H1 (cell line): ENCODE measurements at regions not wholly inside any gene's neighbourhood (a gene's known extent, or its start where the extent isn't known, plus 50 kb on each side); places are given as distances from the start of the nearest gene placed in this dataset.
A peak's percentile ranks its signal among the peaks of the same experiment; 100 is the strongest.

Experiments
- CTCF ChIA-PET: fragments of 300-600 bp; sonication (Branson Sonifier 250); formaldehyde crosslinking; loops from one replicate; lab custom pipeline; 2021; ENCODE audit not compliant: partially characterized antibody; lab: Charles Lee
- POLR2A ChIA-PET: fragments of 300-600 bp; sonication (Branson Sonifier 250); formaldehyde crosslinking; loops from one replicate; lab custom pipeline; 2021; ENCODE audit warnings: inconsistent platforms; ENCODE audit not compliant: partially characterized antibody; lab: Charles Lee
- DNase-seq, 2 experiments: peaks; one replicate each; pipeline versions ENCODE4 v3.0.0 to v3.0.0-alpha.2; 2010 to 2022; ENCODE audit warnings: low spot score in 2 of 2, low read depth in 1 of 2, mixed read lengths in 1 of 2
- FAIRE-seq: peaks from 2 replicates; lab custom pipeline; 2011; peaks lifted over from hg19 to GRCh38; lab: Jason Lieb, UNC
- H2AFZ ChIP-seq: 2 replicates; pipeline ENCODE4 v1.8.1; 2012; ENCODE audit warnings: low read length, inconsistent platforms
- H2AK5ac ChIP-seq: 2 replicates; pipeline ENCODE4 v1.6.1; 2013; ENCODE audit warnings: low read depth, low read length
- H2BK120ac ChIP-seq: replicated peaks from 2 replicates; pipeline ENCODE3; 2013; ENCODE audit warnings: low read depth, low read length, inconsistent platforms
- H2BK12ac ChIP-seq: 2 replicates; pipeline ENCODE4 v1.6.1; 2013; ENCODE audit warnings: low read depth, low read length
- H2BK15ac ChIP-seq: 2 replicates; pipeline ENCODE4 v1.6.1; 2013; ENCODE audit warnings: low read length
- H2BK20ac ChIP-seq: 2 replicates; pipeline ENCODE4 v1.6.1; 2013; ENCODE audit warnings: low read length
- H2BK5ac ChIP-seq: 2 replicates; pipeline ENCODE4 v1.6.1; 2013; ENCODE audit warnings: low read depth, low read length
- H3K14ac ChIP-seq: 2 replicates; pipeline ENCODE4 v1.6.1; 2013; ENCODE audit warnings: inconsistent platforms; ENCODE audit not compliant: insufficient read length
- H3K18ac ChIP-seq: 2 replicates; pipeline ENCODE4 v1.6.1; 2013; ENCODE audit warnings: low read length; ENCODE audit errors: extremely low read depth
- H3K23ac ChIP-seq: 2 replicates; pipeline ENCODE4 v1.6.1; 2013; ENCODE audit warnings: inconsistent platforms; ENCODE audit not compliant: insufficient read length
- H3K23me2 ChIP-seq: 2 replicates; pipeline ENCODE4 v1.6.1; 2013; ENCODE audit warnings: low read depth, low read length
- H3K27ac ChIP-seq: 2 replicates; pipeline ENCODE4 v1.6.1; 2011; ENCODE audit warnings: low read depth, low read length, inconsistent platforms
- H3K27me3 ChIP-seq, 4 experiments: replicated peaks in 1 of 4; 1 replicate in 1 of 4; 2 replicates in 3 of 4; pipeline versions ENCODE4 v1.6.1 to v1.8.1; 2011 to 2013; ENCODE audit warnings: low read length in 3 of 4, mild to moderate bottlenecking in 3 of 4, inconsistent platforms in 2 of 4, mixed read lengths in 2 of 4, moderate library complexity in 1 of 4; ENCODE audit not compliant: control insufficient read depth in 3 of 4, insufficient read depth in 3 of 4; ENCODE audit errors: extremely low read depth in 1 of 4
- H3K36me3 ChIP-seq, 4 experiments: 2 replicates each; pipeline versions ENCODE4 v1.6.1 to v1.8.1; 2011 to 2013; ENCODE audit warnings: mild to moderate bottlenecking in 4 of 4, low read length in 3 of 4, moderate library complexity in 2 of 4, control low read depth in 1 of 4, inconsistent platforms in 1 of 4; ENCODE audit not compliant: insufficient read depth in 4 of 4, control insufficient read depth in 2 of 4
- H3K4ac ChIP-seq: replicated peaks from 2 replicates; pipeline ENCODE3; 2013; ENCODE audit warnings: low read length, low read depth, mixed read lengths, inconsistent platforms; ENCODE audit not compliant: insufficient read length
- H3K4me1 ChIP-seq, 4 experiments: replicated peaks in 1 of 4; 1 replicate in 1 of 4; 2 replicates in 3 of 4; pipeline versions ENCODE4 v1.6.1 to v1.8.1; 2011 to 2013; ENCODE audit warnings: low read length in 3 of 4, inconsistent platforms in 2 of 4, mixed read lengths in 1 of 4; ENCODE audit not compliant: insufficient read depth in 4 of 4, control insufficient read depth in 3 of 4
- H3K4me2 ChIP-seq, 2 experiments: 2 replicates each; pipeline versions ENCODE4 v1.6.1 to v1.8.1; 2011 to 2013; ENCODE audit warnings: low read depth in 2 of 2, low read length in 2 of 2, control low read depth in 1 of 2, inconsistent platforms in 1 of 2, mild to moderate bottlenecking in 1 of 2; ENCODE audit not compliant: insufficient read depth in 1 of 2
- H3K4me3 ChIP-seq, 4 experiments: fragments of 200-600, 300-600 bp in 1 of 4; sonication (generic), shearing (Covaris generic), sonication (Bioruptor Twin) in 1 of 4; 2 replicates each; pipeline versions ENCODE4 v1.5.1 to v1.8.1; 2011 to 2016; ENCODE audit warnings: low read length in 4 of 4, low read depth in 3 of 4, control low read depth in 2 of 4, inconsistent platforms in 2 of 4, mild to moderate bottlenecking in 2 of 4, mixed read lengths in 1 of 4, moderate library complexity in 1 of 4; ENCODE audit not compliant: insufficient read depth in 2 of 4; ENCODE audit errors: extremely low read depth in 1 of 4
- H3K56ac ChIP-seq: replicated peaks from 2 replicates; pipeline ENCODE3; 2013; ENCODE audit warnings: low read depth, mild to moderate bottlenecking, mixed read lengths, low read length, inconsistent platforms; ENCODE audit not compliant: insufficient read length
- H3K79me1 ChIP-seq: 2 replicates; pipeline ENCODE4 v1.6.1; 2013; ENCODE audit warnings: low read depth, low read length, control low read depth
- H3K79me2 ChIP-seq, 2 experiments: 2 replicates each; pipeline versions ENCODE4 v1.6.1 to v1.8.1; 2012 to 2013; ENCODE audit warnings: low read length in 2 of 2, mild to moderate bottlenecking in 2 of 2, inconsistent platforms in 1 of 2; ENCODE audit not compliant: insufficient read depth in 2 of 2, control insufficient read depth in 1 of 2
- H3K9ac ChIP-seq, 4 experiments: replicated peaks in 1 of 4; 1 replicate in 1 of 4; 2 replicates in 3 of 4; pipeline versions ENCODE4 v1.6.1 to v1.8.1; 2011 to 2013; ENCODE audit warnings: low read depth in 3 of 4, low read length in 3 of 4, control low read depth in 2 of 4, mild to moderate bottlenecking in 2 of 4, moderate library complexity in 2 of 4, inconsistent platforms in 1 of 4; ENCODE audit errors: extremely low read depth in 1 of 4
- H3K9me3 ChIP-seq, 2 experiments: 2 replicates each; pipeline versions ENCODE4 v1.6.1 to v1.8.1; 2012 to 2013; ENCODE audit warnings: mild to moderate bottlenecking in 2 of 2, moderate library complexity in 2 of 2, control low read depth in 1 of 2, inconsistent platforms in 1 of 2, low read depth in 1 of 2, low read length in 1 of 2, mixed read lengths in 1 of 2; ENCODE audit not compliant: insufficient read depth in 2 of 2
- H4K20me1 ChIP-seq, 2 experiments: replicated peaks in 1 of 2; 2 replicates each; pipeline versions ENCODE3 to v1.8.1; 2011 to 2013; ENCODE audit warnings: inconsistent platforms in 2 of 2, low read length in 2 of 2, mild to moderate bottlenecking in 1 of 2; ENCODE audit not compliant: insufficient read depth in 2 of 2, control insufficient read depth in 1 of 2
- H4K5ac ChIP-seq: 2 replicates; pipeline ENCODE4 v1.6.1; 2013; ENCODE audit warnings: low read length, low read depth, mixed read lengths, inconsistent platforms; ENCODE audit not compliant: insufficient read length
- H4K8ac ChIP-seq: 2 replicates; pipeline ENCODE4 v1.8.0; 2013; ENCODE audit warnings: mild to moderate bottlenecking, moderate library complexity, low read length, inconsistent platforms; ENCODE audit not compliant: insufficient read depth; ENCODE audit errors: extremely low read depth
- H4K91ac ChIP-seq: replicated peaks from 2 replicates; pipeline ENCODE3; 2013; ENCODE audit warnings: low read length, mixed read lengths, inconsistent platforms; ENCODE audit not compliant: insufficient read length
- BACH1 ChIP-seq: IDR thresholded peaks from 2 replicates; pipeline ENCODE4 v1.6.1; 2012; ENCODE audit warnings: low read length, improper control_type of control experiment
- CHD2 ChIP-seq: IDR thresholded peaks from 2 replicates; pipeline ENCODE4 v1.6.1; 2012; ENCODE audit warnings: low read length, improper control_type of control experiment
- EZH2 ChIP-seq: fragments of 200-600 bp; sonication (generic); IDR thresholded peaks from 2 replicates; pipeline ENCODE4 v1.7.1; 2012; ENCODE audit warnings: low read depth, mild to moderate bottlenecking, moderate library complexity, low read length, inconsistent platforms; ENCODE audit not compliant: severe bottlenecking
- HDAC6 ChIP-seq: IDR thresholded peaks from one replicate; pipeline ENCODE4 v1.7.1; 2012; ENCODE audit warnings: low read depth, mild to moderate bottlenecking, inconsistent platforms, low read length, moderate library complexity
- KDM1A ChIP-seq: fragments of 200-600, 300-600 bp; sonication (generic); IDR thresholded peaks from 2 replicates; pipeline ENCODE4 v1.7.1; 2016; ENCODE audit warnings: mild to moderate bottlenecking, low read length, borderline replicate concordance
- MAX ChIP-seq: IDR thresholded peaks from 2 replicates; pipeline ENCODE4 v1.6.1; 2012; ENCODE audit warnings: inconsistent platforms
- POLR2AphosphoS5 ChIP-seq: IDR thresholded peaks from 2 replicates; pipeline ENCODE4 v1.6.1; 2011; ENCODE audit warnings: low read depth, low read length
- RAD21 ChIP-seq, 2 experiments: IDR thresholded peaks in 1 of 2; conservative IDR thresholded peaks in 1 of 2; 2 replicates each; pipeline ENCODE4 v1.6.1; 2011; ENCODE audit warnings: low read depth in 2 of 2, low read length in 2 of 2, improper control_type of control experiment in 1 of 2, inconsistent platforms in 1 of 2, mild to moderate bottlenecking in 1 of 2, moderate library complexity in 1 of 2
- RXRA ChIP-seq: IDR thresholded peaks from 2 replicates; pipeline ENCODE4 v1.6.1; 2011; ENCODE audit warnings: low read depth, mild to moderate bottlenecking, low read length, moderate library complexity; ENCODE audit not compliant: insufficient read depth
- SIN3A ChIP-seq, 2 experiments: IDR thresholded peaks in 1 of 2; conservative IDR thresholded peaks in 1 of 2; 2 replicates each; pipeline ENCODE4 v1.6.1; 2011 to 2012; ENCODE audit warnings: low read length in 2 of 2, improper control_type of control experiment in 1 of 2, low read depth in 1 of 2, mild to moderate bottlenecking in 1 of 2
- TAF7 ChIP-seq: optimal IDR thresholded peaks from 2 replicates; pipeline ENCODE3; 2011; ENCODE audit warnings: low read depth, mild to moderate bottlenecking, inconsistent platforms, low read length, moderate library complexity, borderline replicate concordance
- TCF12 ChIP-seq: IDR thresholded peaks from 2 replicates; pipeline ENCODE4 v1.6.1; 2011; ENCODE audit warnings: low read depth, mild to moderate bottlenecking, low read length
- WGBS, 2 experiments: shearing (Covaris generic) in 1 of 2; methylation state at CpG; one replicate each; pipeline versions ENCODE4 v1.1.6 to v1.1.7; 2013 to 2015; ENCODE audit warnings: low lambda C conversion rate in 2 of 2, mixed read lengths in 2 of 2, inconsistent platforms in 1 of 2, low coverage in 1 of 2, missing lambda C conversion rate in 1 of 2; ENCODE audit not compliant: insufficient replicate concordance in 2 of 2, insufficient coverage in 1 of 2, insufficient read length in 1 of 2; ENCODE audit errors: extremely low coverage in 1 of 2, missing lambda C conversion rate in 1 of 2; 5-methylcytosine and 5-hydroxymethylcytosine counted together

- no peaks in the 10 kb centered on the region for H4K20me1 ChIP-seq
- no peak overlapping the region for H3K23ac ChIP-seq
- peak overlapping the region; percentile 64; the same call in 1 of the 2 replicates for H2BK12ac ChIP-seq
- peaks cover 7 to 20% (median 17%) of the 10 kb centered on the region in 4 experiments; a peak in 6 of 7 replicates for H3K4me1 ChIP-seq
- H4K5ac ChIP-seq = no peak overlapping the region
- H2AK5ac ChIP-seq = no peak overlapping the region
- no peak overlapping the region for H2BK120ac ChIP-seq
- no peak overlapping the region for H3K14ac ChIP-seq
- whole genome bisulfite sequencing, 2 experiments = 62% methylated on average over 12 of the region's 12 CpGs; no CpG with 5 or more reads in 1 of the 2 experiments
- H2BK5ac ChIP-seq = no peak overlapping the region
- no peak overlapping the region for H3K4ac ChIP-seq
- no peak overlapping the region for H4K91ac ChIP-seq
- peak overlapping the region in 1 of 2 experiments; percentile 19; a peak in 1 of 4 replicates for H3K4me2 ChIP-seq
- H2BK15ac ChIP-seq = no peak overlapping the region
- TF ChIP-seq EZH2 (no peak), SIN3A (conservative IDR thresholded peaks at IDR 0.05 in 1 of 2, IDR thresholded peaks at IDR 0.05 in 1 of 2; ENCODE audit: low read depth in 1 of 2, low read length in 2 of 2) (no peak), HDAC6 (no peak), KDM1A (no peak), CHD2 (no peak), BACH1 (no peak), RAD21 (IDR thresholded peaks at IDR 0.05 in 1 of 2, conservative IDR thresholded peaks at IDR 0.05 in 1 of 2; ENCODE audit: low read depth in 2 of 2, low read length in 2 of 2) (no peak), TAF7 (no peak), TCF12 (0 out of 2 replicates have a peak, but pooled peaks have one; percentile 18), MAX (no peak), POLR2AphosphoS5 (peak; percentile 74), RXRA (no peak)
- peaks cover 2 to 21% (median 12%) of the 10 kb centered on the region in 4 experiments; a peak in 6 of 7 replicates for H3K27me3 ChIP-seq
- no peak overlapping the region for H4K8ac ChIP-seq
- no peaks in the 10 kb centered on the region for H3K36me3 ChIP-seq
- DNase-seq (peak in 1 of 2 experiments; percentile 52), FAIRE-seq (no peak)
- CTCF ChIA-PET = interaction anchor here (1.2 kb wide), 1 partner anchor 337 kb away, joined by 5 read pairs; no protein-coding TSS in a partner anchor
- H3K56ac ChIP-seq = no peak overlapping the region
- no peak overlapping the region for H3K27ac ChIP-seq
- H3K18ac ChIP-seq = no peak overlapping the region
- no peak overlapping the region for H2AFZ ChIP-seq
- H3K9ac ChIP-seq = no peak overlapping the region
- H3K4me3 ChIP-seq = no peak overlapping the region
- no peak overlapping the region for H2BK20ac ChIP-seq
- no peaks in the 10 kb centered on the region for H3K79me2 ChIP-seq
- H3K23me2 ChIP-seq = no peaks in the 10 kb centered on the region
- no peaks in the 10 kb centered on the region for H3K79me1 ChIP-seq
- H3K9me3 ChIP-seq = no peaks in the 10 kb centered on the region
- POLR2A ChIA-PET = interaction anchor here (0.8 kb wide), 1 partner anchor 315 kb away, joined by 3 read pairs; no protein-coding TSS in a partner anchor
Observed at GRCh38 chr13:40345654-40346372, 320.6 kb downstream of the FOXO1 start.
